ENCODE measurements at regions not wholly inside any gene's neighbourhood (a gene's known extent, or its start where the extent isn't known, plus 50 kb on each side); places are given as distances from the start of the nearest gene placed in this dataset.

- peaks cover 19% of the 10 kb centered on the region for H3K4me1 ChIP-seq
- intact Hi-C loops (cut with DNase I; ENCODE audit: low total_unique reads): no loop called here
Observed at GRCh38 chr6:108742041-108742440, 106.2 kb upstream of the ARMC2 start.

DNA sequence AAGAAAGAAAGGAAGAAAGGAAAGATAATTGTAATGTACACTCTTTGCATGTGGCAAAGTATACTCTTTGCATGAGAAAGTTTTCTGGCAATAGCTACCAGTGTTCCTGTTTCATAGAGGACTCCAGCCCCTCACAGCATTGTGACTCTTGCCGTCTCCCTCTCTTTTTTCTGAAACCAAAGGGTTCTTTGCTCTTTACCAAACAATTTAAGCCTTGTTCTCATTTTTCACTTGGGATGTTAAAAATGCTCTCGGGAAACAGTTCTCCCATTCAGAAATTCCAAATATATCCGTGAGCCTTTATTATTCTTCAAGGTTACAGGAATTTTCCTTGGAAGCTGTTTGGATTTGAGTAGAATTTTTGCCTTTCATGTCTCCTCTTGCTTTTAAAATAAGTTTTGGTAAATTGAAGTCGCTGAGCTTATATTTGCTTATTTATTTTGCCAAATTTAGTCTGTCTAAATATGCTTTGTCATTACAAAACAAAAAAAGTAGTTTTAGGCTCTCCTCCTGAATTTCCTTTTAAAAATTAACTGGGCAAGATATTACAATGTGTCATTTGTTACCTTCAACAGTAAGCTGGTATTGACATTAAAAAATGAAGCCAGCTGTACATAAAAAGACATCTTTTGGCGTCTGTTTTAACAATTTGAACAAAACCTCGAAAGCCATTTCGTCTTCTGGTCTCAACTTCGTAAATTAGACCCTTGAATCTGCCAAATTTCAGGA lies 103.8 kb upstream of the ARMC2 start:
- H3K27ac ChIP-seq: peak overlapping the region in 1 of 2 donors; percentile 28
- no peaks in the 10 kb centered on the region for H3K27me3 ChIP-seq
- no peak for DNase-seq
- H3K4me1 ChIP-seq: peaks cover 16% of the 10 kb centered on the region
- H3K9me3 ChIP-seq: no peaks in the 10 kb centered on the region
- H3K36me3 ChIP-seq (ENCODE audit: low read depth, missing control alignments): no peaks in the 10 kb centered on the region
- intact Hi-C loops (cut with DNase I; ENCODE audit: low total_unique reads): no loop called here
- WGBS, 2 donors: 28 to 34% methylated on average over 8 of the region's 8 CpGs
- H3K4me3 ChIP-seq: no peak overlapping the region
- TF ChIP-seq POLR2A (IDR thresholded peaks at IDR 0.05): no peak
- TF ChIP-seq, protein P1, sequence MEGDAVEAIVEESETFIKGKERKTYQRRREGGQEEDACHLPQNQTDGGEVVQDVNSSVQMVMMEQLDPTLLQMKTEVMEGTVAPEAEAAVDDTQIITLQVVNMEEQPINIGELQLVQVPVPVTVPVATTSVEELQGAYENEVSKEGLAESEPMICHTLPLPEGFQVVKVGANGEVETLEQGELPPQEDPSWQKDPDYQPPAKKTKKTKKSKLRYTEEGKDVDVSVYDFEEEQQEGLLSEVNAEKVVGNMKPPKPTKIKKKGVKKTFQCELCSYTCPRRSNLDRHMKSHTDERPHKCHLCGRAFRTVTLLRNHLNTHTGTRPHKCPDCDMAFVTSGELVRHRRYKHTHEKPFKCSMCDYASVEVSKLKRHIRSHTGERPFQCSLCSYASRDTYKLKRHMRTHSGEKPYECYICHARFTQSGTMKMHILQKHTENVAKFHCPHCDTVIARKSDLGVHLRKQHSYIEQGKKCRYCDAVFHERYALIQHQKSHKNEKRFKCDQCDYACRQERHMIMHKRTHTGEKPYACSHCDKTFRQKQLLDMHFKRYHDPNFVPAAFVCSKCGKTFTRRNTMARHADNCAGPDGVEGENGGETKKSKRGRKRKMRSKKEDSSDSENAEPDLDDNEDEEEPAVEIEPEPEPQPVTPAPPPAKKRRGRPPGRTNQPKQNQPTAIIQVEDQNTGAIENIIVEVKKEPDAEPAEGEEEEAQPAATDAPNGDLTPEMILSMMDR (IDR thresholded peaks at IDR 0.05): no peak

More at GRCh38 chr6:108742041-108742440, 106.2 kb upstream of the ARMC2 start:
- Histone ChIP-seq H3K9me3 (no peaks in the 10 kb centered on the region), H3K27ac (no peak overlapping the region), H3K27me3 (no peaks in the 10 kb centered on the region), H3K36me3 (ENCODE audit: low read depth, missing control alignments) (no peaks in the 10 kb centered on the region), H3K4me3 (no peak overlapping the region)
- TF ChIP-seq, protein P1 (IDR thresholded peaks at IDR 0.05): no peak
- no peak for TF ChIP-seq POLR2A (IDR thresholded peaks at IDR 0.05)
- 87 to 91% methylated on average over 2 of the region's 2 CpGs for WGBS, 2 donors
- DNase-seq: no peak

DNA sequence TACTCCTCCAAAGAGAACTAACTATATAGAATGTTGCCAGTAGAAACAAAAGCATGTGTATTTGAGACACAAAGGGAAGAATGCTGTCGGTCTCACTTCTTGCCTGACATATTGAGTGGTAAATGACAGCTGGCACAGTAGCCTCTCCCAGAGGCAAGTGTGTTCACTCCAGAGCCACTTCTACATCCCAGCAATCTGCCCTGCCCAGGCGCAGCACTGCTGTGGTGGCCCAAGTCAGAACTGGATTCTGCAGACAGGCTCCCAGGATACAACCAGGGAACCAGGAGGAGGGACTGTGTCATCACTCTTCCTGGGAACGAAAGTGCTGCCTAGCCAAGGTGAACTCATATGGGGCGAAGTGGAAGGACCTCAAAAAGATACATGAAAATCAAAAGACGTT lies 103.2 kb upstream of the ARMC2 start:
- Histone ChIP-seq H3K27me3 (no peaks in the 10 kb centered on the region), H3K36me3 (ENCODE audit: low read depth, missing control alignments) (no peaks in the 10 kb centered on the region), H3K27ac (peak overlapping the region in 1 of 2 donors; percentile 28), H3K9me3 (no peaks in the 10 kb centered on the region), H3K4me1 (peaks cover 16% of the 10 kb centered on the region), H3K4me3 (no peak overlapping the region)
- DNase-seq: peak; percentile 44
- TF ChIP-seq, protein P1 (IDR thresholded peaks at IDR 0.05): no peak
- no peak for TF ChIP-seq POLR2A (IDR thresholded peaks at IDR 0.05)
- 53 to 61% methylated on average over 5 of the region's 5 CpGs for WGBS, 2 donors
- intact Hi-C loops (cut with DNase I; ENCODE audit: low total_unique reads): no loop called here

DNA sequence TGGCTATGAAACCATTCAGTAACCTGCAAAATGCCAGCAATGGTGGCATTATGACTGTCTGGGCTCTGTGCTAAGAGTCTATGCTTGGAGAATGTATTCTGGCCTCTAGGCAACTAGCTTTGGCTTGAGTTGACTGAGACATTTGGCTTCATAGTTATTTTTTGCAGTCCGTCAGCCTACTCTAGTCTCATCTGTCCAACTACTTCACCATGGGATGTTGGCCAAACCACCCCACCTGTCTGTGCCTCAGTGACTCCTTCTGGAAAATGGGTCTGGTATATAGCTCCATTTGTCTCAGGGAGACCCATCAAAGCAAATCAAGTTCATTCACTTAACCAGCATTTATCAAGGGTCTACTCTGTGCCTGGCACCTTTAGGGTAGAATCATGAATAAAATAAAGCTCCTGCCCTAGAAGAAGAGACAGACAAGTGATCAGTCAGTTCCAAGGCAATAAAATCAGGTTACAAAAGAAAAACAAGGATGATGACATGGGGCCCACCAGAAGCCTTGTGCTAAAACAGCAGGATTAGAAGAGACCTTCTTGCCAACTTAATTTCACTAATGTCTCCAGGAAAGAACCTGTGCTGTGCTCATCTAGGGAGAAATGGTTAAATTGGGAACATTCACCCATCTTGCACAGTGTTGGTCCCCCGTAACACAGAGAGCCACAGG lies 102.4 kb upstream of the ARMC2 start:
- Histone ChIP-seq H3K27me3 (no peaks in the 10 kb centered on the region), H3K4me1 (peaks cover 16% of the 10 kb centered on the region), H3K4me3 (no peak overlapping the region), H3K36me3 (ENCODE audit: low read depth, missing control alignments) (no peaks in the 10 kb centered on the region), H3K27ac (no peak overlapping the region), H3K9me3 (no peaks in the 10 kb centered on the region)
- DNase-seq: no peak
- intact Hi-C loops (cut with DNase I; ENCODE audit: low total_unique reads): no loop called here
- no peak for TF ChIP-seq POLR2A (IDR thresholded peaks at IDR 0.05)
- TF ChIP-seq, protein P1 (IDR thresholded peaks at IDR 0.05): no peak
- WGBS, 2 donors: 81 to 89% methylated on average over 2 of the region's 2 CpGs

Measured in testis (tissue), 2 donors.